HEK293 (cell line): ENCODE measurements at regions not wholly inside any gene's neighbourhood (a gene's known extent, or its start where the extent isn't known, plus 50 kb on each side); places are given as distances from the start of the nearest gene placed in this dataset.

ENCODE experiments used
- CTCF ChIA-PET: fragments of 350-600 bp; formaldehyde crosslinking; extraction: SDS; loops from one replicate; lab custom pipeline; 2021; ENCODE audit warnings: antibody characterized with exemption; lab: Yijun Ruan, JAX
- POLR2A ChIA-PET: fragments of 300-600 bp; formaldehyde crosslinking; extraction: SDS; loops from one replicate; lab custom pipeline; 2020; ENCODE audit warnings: antibody characterized with exemption, inconsistent platforms; lab: Yijun Ruan, JAX
- H3K27ac ChIP-seq: fragments of 200-500 bp; sonication (Bioruptor generic); 2 replicates; pipeline ENCODE4 v1.5.1; 2014; ENCODE audit warnings: low read depth, low read length, control low read depth, inconsistent platforms; ENCODE audit errors: extremely low read depth
- H3K36me3 ChIP-seq, 2 experiments: fragments of 200-500 bp in 1 of 2; sonication (Bioruptor generic) in 1 of 2; 1 replicate in 1 of 2; 2 replicates in 1 of 2; pipeline ENCODE4 v1.5.1; 2014 to 2017; ENCODE audit warnings: inconsistent platforms in 2 of 2, low read length in 2 of 2; ENCODE audit not compliant: control insufficient read depth in 2 of 2, insufficient read depth in 1 of 2
- H3K4me1 ChIP-seq: fragments of 200-500 bp; sonication (Bioruptor generic); 2 replicates; pipeline ENCODE4 v1.5.1; 2014; ENCODE audit warnings: mild to moderate bottlenecking, low read length, inconsistent platforms; ENCODE audit not compliant: control insufficient read depth, insufficient read depth
- H3K4me3 ChIP-seq: 2 replicates; pipeline ENCODE4 v1.5.1; 2011; ENCODE audit warnings: low read depth, mild to moderate bottlenecking, control low read depth, low read length, moderate library complexity
- H3K9me3 ChIP-seq: fragments of 200-500 bp; sonication (Bioruptor generic); 2 replicates; pipeline ENCODE4 v1.5.1; 2014; ENCODE audit warnings: low read depth, low read length, inconsistent platforms; ENCODE audit not compliant: control insufficient read depth, insufficient read depth
- KLF1 ChIP-seq: fragments of 450-650 bp; formaldehyde crosslinking; IDR thresholded peaks from 2 replicates; pipeline ENCODE4 v1.5.1; 2016; ENCODE audit warnings: missing biosample characterization, missing genetic modification characterization
- SP7 ChIP-seq: fragments of 450-650 bp; formaldehyde crosslinking; IDR thresholded peaks from 2 replicates; pipeline ENCODE4 v1.5.1; 2016; ENCODE audit warnings: missing biosample characterization, missing genetic modification characterization
- YY1 ChIP-seq: fragments of 450-650 bp; formaldehyde crosslinking; IDR thresholded peaks from 2 replicates; pipeline ENCODE4 v1.5.1; 2018; ENCODE audit warnings: missing biosample characterization, missing genetic modification characterization
- ZEB2 ChIP-seq: fragments of 450-650 bp; formaldehyde crosslinking; IDR thresholded peaks from 2 replicates; pipeline ENCODE4 v1.5.1; 2016; ENCODE audit warnings: missing biosample characterization, missing genetic modification characterization
- ZNF121 ChIP-seq: fragments of 450-650 bp; formaldehyde crosslinking; IDR thresholded peaks from 2 replicates; pipeline ENCODE4 v1.5.1; 2016; ENCODE audit warnings: missing biosample characterization, missing genetic modification characterization
- ZNF221 ChIP-seq: fragments of 450-650 bp; formaldehyde crosslinking; IDR thresholded peaks from 2 replicates; pipeline ENCODE4 v1.5.1; 2017; ENCODE audit warnings: missing biosample characterization, missing genetic modification characterization, borderline replicate concordance
- ZNF391 ChIP-seq: fragments of 450-650 bp; formaldehyde crosslinking; IDR thresholded peaks from 2 replicates; pipeline ENCODE4 v1.5.1; 2016; ENCODE audit warnings: low read depth, missing biosample characterization, missing genetic modification characterization, borderline replicate concordance
- ZNF501 ChIP-seq: fragments of 450-650 bp; formaldehyde crosslinking; IDR thresholded peaks from 2 replicates; pipeline ENCODE4 v1.5.1; 2016; ENCODE audit warnings: missing biosample characterization, missing genetic modification characterization
- ZNF768 ChIP-seq: fragments of 450-650 bp; formaldehyde crosslinking; IDR thresholded peaks from 2 replicates; pipeline ENCODE4 v1.5.1; 2018; ENCODE audit warnings: missing biosample characterization, mild to moderate bottlenecking, missing genetic modification characterization
- TF ChIP-seq, protein P1 (sequence below): fragments of 450-650 bp; formaldehyde crosslinking; IDR thresholded peaks from 2 replicates; pipeline ENCODE4 v1.5.1; 2016; ENCODE audit warnings: missing biosample characterization, missing genetic modification characterization
- TF ChIP-seq, protein P2 (sequence below): fragments of 450-650 bp; IDR thresholded peaks from 2 replicates; pipeline ENCODE4 v1.5.1; 2018; ENCODE audit warnings: missing biosample characterization, mild to moderate bottlenecking, missing genetic modification characterization
- TF ChIP-seq, protein P3 (sequence below): fragments of 450-650 bp; formaldehyde crosslinking; IDR thresholded peaks from 2 replicates; pipeline ENCODE4 v1.5.1; 2016; ENCODE audit warnings: missing biosample characterization, missing genetic modification characterization
- TF ChIP-seq, protein P4 (sequence below): fragments of 450-650 bp; formaldehyde crosslinking; IDR thresholded peaks from 2 replicates; pipeline ENCODE4 v1.5.1; 2016; ENCODE audit warnings: missing biosample characterization, missing genetic modification characterization

DNA sequence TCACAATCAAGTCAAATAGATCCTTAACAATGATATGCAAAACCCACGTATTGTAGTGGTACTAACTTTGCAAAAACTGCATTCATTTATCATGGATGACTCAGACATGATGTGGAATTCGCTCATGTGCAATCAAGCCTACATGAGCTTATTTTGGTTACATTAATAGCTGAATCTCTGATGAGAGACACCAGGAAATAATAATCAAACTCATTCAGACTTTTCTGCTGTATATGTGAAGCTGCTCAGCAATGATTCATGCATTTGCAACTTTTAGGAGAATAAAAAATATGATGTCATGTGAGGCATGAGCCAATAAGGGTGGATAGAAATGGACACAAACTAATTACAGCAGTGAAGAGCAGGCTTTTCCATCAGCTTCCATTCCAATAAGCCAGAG lies 1075.8 kb upstream of the TMEM132C start:
- TF ChIP-seq SP7 (tag by site-specific recombination) (no peak), ZNF391 (tag by site-specific recombination) (no peak), ZNF121 (tag by site-specific recombination) (no peak)
- TF ChIP-seq, protein P1, sequence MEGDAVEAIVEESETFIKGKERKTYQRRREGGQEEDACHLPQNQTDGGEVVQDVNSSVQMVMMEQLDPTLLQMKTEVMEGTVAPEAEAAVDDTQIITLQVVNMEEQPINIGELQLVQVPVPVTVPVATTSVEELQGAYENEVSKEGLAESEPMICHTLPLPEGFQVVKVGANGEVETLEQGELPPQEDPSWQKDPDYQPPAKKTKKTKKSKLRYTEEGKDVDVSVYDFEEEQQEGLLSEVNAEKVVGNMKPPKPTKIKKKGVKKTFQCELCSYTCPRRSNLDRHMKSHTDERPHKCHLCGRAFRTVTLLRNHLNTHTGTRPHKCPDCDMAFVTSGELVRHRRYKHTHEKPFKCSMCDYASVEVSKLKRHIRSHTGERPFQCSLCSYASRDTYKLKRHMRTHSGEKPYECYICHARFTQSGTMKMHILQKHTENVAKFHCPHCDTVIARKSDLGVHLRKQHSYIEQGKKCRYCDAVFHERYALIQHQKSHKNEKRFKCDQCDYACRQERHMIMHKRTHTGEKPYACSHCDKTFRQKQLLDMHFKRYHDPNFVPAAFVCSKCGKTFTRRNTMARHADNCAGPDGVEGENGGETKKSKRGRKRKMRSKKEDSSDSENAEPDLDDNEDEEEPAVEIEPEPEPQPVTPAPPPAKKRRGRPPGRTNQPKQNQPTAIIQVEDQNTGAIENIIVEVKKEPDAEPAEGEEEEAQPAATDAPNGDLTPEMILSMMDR: no peak
- TF ChIP-seq, protein P2, sequence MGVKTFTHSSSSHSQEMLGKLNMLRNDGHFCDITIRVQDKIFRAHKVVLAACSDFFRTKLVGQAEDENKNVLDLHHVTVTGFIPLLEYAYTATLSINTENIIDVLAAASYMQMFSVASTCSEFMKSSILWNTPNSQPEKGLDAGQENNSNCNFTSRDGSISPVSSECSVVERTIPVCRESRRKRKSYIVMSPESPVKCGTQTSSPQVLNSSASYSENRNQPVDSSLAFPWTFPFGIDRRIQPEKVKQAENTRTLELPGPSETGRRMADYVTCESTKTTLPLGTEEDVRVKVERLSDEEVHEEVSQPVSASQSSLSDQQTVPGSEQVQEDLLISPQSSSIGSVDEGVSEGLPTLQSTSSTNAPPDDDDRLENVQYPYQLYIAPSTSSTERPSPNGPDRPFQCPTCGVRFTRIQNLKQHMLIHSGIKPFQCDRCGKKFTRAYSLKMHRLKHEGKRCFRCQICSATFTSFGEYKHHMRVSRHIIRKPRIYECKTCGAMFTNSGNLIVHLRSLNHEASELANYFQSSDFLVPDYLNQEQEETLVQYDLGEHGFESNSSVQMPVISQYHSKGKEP (tag by site-specific recombination): no peak
- Histone ChIP-seq H3K36me3 (no peaks in the 10 kb centered on the region), H3K27ac (no peak overlapping the region), H3K4me1 (no peaks in the 10 kb centered on the region), H3K4me3 (no peak overlapping the region), H3K9me3 (no peaks in the 10 kb centered on the region)
- POLR2A ChIA-PET: no interaction called here
- CTCF ChIA-PET: interaction anchor here (0.6 kb wide), 1 partner anchor 1555 kb away, joined by 3 read pairs; no protein-coding TSS in a partner anchor

DNA sequence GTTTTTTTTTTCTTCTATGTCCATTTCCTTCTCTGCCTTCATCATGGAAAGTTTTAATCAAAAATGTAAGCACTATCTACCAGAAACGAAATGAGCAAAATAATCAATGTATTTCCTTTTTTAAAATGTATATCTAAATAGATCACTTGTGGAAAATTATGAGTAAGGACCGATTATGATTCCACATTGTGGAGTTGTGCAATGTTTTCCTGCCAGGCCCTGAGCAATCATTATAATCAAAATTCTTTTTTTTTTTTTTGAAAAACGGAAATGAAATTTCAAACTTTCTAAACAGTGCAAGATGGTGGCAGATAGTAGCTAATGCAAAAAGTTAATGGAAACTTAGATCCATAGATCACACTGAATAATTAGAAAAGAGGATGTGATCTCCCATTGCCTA lies 1074.6 kb upstream of the TMEM132C start:
- no peak overlapping the region for H3K4me3 ChIP-seq
- POLR2A ChIA-PET: no interaction called here
- TF ChIP-seq, protein P3, sequence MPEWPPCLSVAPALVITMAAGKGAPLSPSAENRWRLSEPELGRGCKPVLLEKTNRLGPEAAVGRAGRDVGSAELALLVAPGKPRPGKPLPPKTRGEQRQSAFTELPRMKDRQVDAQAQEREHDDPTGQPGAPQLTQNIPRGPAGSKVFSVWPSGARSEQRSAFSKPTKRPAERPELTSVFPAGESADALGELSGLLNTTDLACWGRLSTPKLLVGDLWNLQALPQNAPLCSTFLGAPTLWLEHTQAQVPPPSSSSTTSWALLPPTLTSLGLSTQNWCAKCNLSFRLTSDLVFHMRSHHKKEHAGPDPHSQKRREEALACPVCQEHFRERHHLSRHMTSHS (tag by site-specific recombination): no peak
- TF ChIP-seq ZEB2: no peak
- TF ChIP-seq, all 188 proteins: peak for 0
- CTCF ChIA-PET: no interaction called here
- Histone ChIP-seq H3K4me1 (no peaks in the 10 kb centered on the region), H3K36me3 (no peaks in the 10 kb centered on the region), H3K27ac (no peak overlapping the region), H3K9me3 (no peaks in the 10 kb centered on the region)

DNA sequence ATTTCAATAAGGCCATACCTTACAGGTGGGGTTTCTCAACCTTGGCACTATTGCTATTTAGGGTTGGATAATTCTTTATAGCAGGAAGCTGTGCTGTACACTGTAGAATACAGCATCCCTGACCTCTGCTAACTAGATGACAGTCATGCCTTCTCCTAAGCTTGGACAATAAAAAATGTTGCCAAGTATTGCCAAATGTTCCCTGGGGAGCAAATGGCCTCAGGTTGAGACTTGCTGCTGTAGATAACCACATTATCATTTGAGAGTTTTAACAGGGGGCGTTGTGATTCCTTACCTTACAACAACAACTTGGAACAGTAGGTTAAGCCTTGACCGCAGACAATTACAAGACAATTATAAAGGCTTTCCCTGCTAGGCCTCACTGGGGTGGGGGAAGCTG lies 1073.6 kb upstream of the TMEM132C start:
- Histone ChIP-seq H3K4me3 (no peak overlapping the region), H3K36me3 (no peaks in the 10 kb centered on the region), H3K4me1 (no peaks in the 10 kb centered on the region), H3K27ac (no peak overlapping the region), H3K9me3 (no peaks in the 10 kb centered on the region)
- TF ChIP-seq ZNF768 (tag by site-specific recombination) (no peak), KLF1 (no peak), YY1 (no peak), ZNF501 (tag by site-specific recombination) (no peak), ZNF221 (tag by site-specific recombination) (no peak)
- TF ChIP-seq, protein P4, sequence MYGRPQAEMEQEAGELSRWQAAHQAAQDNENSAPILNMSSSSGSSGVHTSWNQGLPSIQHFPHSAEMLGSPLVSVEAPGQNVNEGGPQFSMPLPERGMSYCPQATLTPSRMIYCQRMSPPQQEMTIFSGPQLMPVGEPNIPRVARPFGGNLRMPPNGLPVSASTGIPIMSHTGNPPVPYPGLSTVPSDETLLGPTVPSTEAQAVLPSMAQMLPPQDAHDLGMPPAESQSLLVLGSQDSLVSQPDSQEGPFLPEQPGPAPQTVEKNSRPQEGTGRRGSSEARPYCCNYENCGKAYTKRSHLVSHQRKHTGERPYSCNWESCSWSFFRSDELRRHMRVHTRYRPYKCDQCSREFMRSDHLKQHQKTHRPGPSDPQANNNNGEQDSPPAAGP: no peak
- POLR2A ChIA-PET: no interaction called here
- CTCF ChIA-PET: no interaction called here

DNA sequence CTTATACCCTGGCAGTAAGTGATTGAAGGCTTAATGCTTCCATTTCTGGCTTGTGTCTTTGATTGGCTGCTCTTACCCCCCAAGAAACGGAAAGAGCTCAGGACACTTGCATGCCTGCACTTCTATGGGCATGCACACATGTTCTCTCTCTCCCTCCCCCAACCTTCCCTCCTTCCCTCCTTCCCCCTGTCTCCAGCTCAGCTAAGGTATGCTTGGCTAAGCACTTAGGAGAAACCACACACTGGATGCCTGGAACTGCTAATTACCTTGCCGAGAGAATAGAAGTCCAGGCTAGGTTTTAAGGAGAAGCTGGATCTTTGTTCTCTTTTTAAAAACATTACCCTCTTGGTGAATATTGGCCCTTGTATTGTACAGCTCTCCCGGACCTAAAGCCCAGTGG lies 1072.8 kb upstream of the TMEM132C start:
- TF ChIP-seq, protein P3 (tag by site-specific recombination): no peak
- Histone ChIP-seq H3K36me3 (no peaks in the 10 kb centered on the region), H3K27ac (no peak overlapping the region), H3K4me1 (no peaks in the 10 kb centered on the region), H3K4me3 (no peak overlapping the region), H3K9me3 (no peaks in the 10 kb centered on the region)
- POLR2A ChIA-PET: no interaction called here
- CTCF ChIA-PET: interaction anchor here (0.6 kb wide), 1 partner anchor 8 kb away, joined by 6 read pairs; no protein-coding TSS in a partner anchor
